BJ (cell line): ENCODE measurements at regions not wholly inside any gene's neighbourhood (a gene's known extent, or its start where the extent isn't known, plus 50 kb on each side); places are given as distances from the start of the nearest gene placed in this dataset.
"Not testable (repeated sequence)": the region's sequence is repeated elsewhere in the genome, so short reads cannot be mapped to it uniquely, and the experiment has no call there.

ENCODE experiments used
- CTCF ChIA-PET: fragments of 350-600 bp; formaldehyde crosslinking; extraction: SDS; loops from one replicate; lab custom pipeline; 2021; ENCODE audit warnings: antibody characterized with exemption, inconsistent platforms; lab: Yijun Ruan, JAX
- POLR2A ChIA-PET: fragments of 300-600 bp; sonication (Branson Sonifier 250); formaldehyde crosslinking; extraction: SDS; loops from one replicate; lab custom pipeline; 2021; ENCODE audit warnings: antibody characterized with exemption; lab: Charles Lee
- DNase-seq: peaks from one replicate; pipeline ENCODE4 v3.0.0-alpha.2; 2011; ENCODE audit warnings: low read depth
- H3K27me3 ChIP-seq: 2 replicates; pipeline ENCODE4 v1.6.0; 2011; ENCODE audit warnings: low read length; ENCODE audit not compliant: control insufficient read depth, insufficient read depth
- H3K36me3 ChIP-seq: 2 replicates; pipeline ENCODE4 v1.5.1; 2011; ENCODE audit warnings: low read length; ENCODE audit not compliant: control insufficient read depth, insufficient read depth
- H3K4me3 ChIP-seq: 2 replicates; pipeline ENCODE4 v1.5.1; 2011; ENCODE audit warnings: low read depth, mild to moderate bottlenecking, control low read depth, low read length
- TF ChIP-seq, protein P1 (sequence below): IDR thresholded peaks from 2 replicates; pipeline ENCODE4 v1.5.1; 2011; ENCODE audit warnings: low read depth, mild to moderate bottlenecking, control low read depth, inconsistent platforms, low read length, moderate library complexity; ENCODE audit not compliant: insufficient read depth

DNA sequence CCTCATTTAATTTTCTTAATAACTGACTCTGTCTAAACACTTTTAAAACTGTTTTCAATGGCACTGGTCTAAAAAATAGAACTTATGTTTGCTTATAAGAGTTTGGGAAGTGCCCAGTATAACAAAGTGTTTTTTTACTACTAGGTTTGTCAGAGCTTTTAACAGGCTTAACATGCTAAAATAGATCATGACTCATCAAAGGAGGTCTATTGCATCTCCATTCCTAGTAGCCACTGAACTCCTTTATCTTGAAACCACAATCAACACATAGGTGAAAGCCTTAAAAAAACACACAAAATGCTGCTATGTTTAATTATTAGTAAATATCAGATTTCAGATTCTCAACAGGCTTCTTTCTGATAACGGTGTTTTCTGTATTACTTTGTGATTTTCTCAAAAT is 196.4 kb upstream of the KIF2B start:
- TF ChIP-seq, protein P1, sequence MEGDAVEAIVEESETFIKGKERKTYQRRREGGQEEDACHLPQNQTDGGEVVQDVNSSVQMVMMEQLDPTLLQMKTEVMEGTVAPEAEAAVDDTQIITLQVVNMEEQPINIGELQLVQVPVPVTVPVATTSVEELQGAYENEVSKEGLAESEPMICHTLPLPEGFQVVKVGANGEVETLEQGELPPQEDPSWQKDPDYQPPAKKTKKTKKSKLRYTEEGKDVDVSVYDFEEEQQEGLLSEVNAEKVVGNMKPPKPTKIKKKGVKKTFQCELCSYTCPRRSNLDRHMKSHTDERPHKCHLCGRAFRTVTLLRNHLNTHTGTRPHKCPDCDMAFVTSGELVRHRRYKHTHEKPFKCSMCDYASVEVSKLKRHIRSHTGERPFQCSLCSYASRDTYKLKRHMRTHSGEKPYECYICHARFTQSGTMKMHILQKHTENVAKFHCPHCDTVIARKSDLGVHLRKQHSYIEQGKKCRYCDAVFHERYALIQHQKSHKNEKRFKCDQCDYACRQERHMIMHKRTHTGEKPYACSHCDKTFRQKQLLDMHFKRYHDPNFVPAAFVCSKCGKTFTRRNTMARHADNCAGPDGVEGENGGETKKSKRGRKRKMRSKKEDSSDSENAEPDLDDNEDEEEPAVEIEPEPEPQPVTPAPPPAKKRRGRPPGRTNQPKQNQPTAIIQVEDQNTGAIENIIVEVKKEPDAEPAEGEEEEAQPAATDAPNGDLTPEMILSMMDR = no peak
- ChIA-PET POLR2A (no interaction called here), CTCF (no interaction called here)
- Histone ChIP-seq H3K27me3 (no peaks in the 10 kb centered on the region), H3K4me3 (no peak overlapping the region), H3K36me3 (no peaks in the 10 kb centered on the region)
- DNase-seq = no peak

DNA sequence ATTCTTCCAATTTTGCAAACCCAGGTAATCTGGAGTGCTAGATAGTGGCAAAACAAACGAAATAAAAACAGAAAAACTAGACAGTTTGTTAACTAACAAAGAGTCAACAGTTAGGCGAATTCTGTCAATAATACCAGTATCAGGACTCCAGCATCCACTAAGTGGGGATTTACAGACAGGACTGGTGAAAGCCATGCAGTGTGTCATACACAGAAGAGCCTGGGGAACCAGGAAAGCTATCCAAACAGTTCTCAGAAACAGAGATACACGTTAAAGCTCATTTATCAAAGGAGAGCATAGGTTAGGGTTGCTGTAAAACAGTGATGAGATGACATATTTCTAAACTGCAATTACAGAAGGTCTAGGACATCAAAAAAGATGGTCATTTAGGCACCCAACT is 203.7 kb upstream of the KIF2B start:
- H3K36me3 ChIP-seq = no peaks in the 10 kb centered on the region
- H3K27me3 ChIP-seq = no peaks in the 10 kb centered on the region
- no peak overlapping the region for H3K4me3 ChIP-seq
- POLR2A ChIA-PET = no interaction called here
- TF ChIP-seq, protein P1 = no peak
- CTCF ChIA-PET = interaction anchor here (1.0 kb wide), 1 partner anchor 95 kb away, joined by 3 read pairs; no protein-coding TSS in a partner anchor
- DNase-seq = no peak

DNA sequence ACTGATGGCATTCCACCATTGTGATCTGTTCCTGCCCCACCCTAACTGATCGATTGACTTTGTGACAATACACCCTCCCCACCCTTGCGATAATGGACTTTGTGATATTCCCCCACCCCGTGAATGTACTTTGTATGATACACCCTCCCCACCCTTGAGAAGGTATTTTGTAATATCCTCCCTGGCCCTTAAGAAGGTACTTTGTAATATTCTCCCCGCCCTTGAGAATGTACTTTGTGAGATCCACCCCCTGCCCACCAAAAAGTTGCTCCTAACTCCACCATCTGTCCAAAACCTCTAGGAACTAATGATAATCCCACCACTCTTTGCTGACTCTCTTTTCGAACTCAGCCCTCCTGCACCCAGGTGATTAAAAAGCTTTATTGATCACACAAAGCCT is 214.5 kb upstream of the KIF2B start:
- CTCF ChIA-PET, DNase-seq, H3K27me3 ChIP-seq, POLR2A ChIA-PET, H3K4me3 ChIP-seq, H3K36me3 ChIP-seq: not testable (repeated sequence)

DNA sequence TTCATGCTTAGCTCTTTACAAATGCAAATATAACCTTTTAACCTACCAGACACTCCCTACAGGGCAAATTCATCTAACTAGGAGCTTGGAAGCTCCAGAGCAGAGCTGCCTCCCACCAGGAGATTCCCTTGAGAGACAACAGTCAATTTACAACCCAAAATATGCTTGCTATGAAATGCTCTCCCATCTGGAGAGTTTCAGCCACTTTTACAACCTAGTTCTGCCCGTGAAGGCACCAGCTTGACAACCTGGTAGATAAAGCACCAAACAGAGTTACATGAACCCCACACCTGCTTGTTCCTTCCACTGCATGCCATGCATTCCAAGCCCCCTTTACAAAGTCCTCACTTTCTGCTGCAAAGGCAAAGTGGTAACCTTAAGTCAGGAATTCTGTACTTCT is 215.3 kb upstream of the KIF2B start:
- CTCF ChIA-PET = no interaction called here
- no peak overlapping the region for H3K4me3 ChIP-seq
- DNase-seq = no peak
- H3K27me3 ChIP-seq = no peaks in the 10 kb centered on the region
- no peaks in the 10 kb centered on the region for H3K36me3 ChIP-seq
- POLR2A ChIA-PET = no interaction called here
- TF ChIP-seq, protein P1 = no peak

DNA sequence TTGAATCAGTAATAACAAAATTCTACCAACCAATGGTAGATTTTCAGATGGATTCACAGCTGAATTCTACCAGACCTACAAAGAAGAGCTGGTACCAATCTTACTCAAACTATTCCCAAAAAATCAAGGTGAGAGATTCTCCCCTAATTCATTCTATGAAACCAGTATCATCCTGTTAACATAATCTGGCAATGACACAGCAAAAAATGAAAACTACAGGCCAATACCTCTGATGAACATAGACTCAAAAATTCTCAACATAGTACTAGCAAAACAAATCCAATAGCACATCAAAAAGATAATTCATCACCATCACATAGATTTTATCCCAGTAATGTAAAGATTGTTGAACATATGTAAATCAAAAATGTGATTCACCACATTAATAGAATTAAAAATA is 234.4 kb upstream of the KIF2B start:
- H3K36me3 ChIP-seq = no peaks in the 10 kb centered on the region
- CTCF ChIA-PET = no interaction called here
- TF ChIP-seq, protein P1 = no peak
- no peaks in the 10 kb centered on the region for H3K27me3 ChIP-seq
- no peak for DNase-seq
- H3K4me3 ChIP-seq = no peak overlapping the region
- POLR2A ChIA-PET = no interaction called here

DNA sequence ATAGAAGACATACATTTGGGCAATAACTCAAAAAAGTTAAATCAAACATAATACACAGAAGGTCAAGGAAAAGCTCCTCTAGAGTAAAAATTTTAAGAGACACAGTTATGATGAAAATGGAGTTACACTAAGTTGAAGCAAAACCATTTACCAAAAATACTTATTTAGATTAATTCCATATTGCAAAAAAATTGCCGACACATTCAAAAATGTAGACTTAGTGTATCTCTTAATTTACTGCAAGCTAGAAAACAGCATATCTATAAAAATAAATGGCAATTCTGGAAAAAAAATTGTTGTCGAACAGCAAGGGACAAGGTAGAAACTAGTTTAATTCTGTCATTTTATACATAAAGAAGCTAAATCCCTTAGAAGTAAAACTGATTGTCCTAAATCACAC is 248.7 kb upstream of the KIF2B start:
- H3K27me3 ChIP-seq = no peaks in the 10 kb centered on the region
- ChIA-PET POLR2A (no interaction called here), CTCF (no interaction called here)
- H3K36me3 ChIP-seq = no peaks in the 10 kb centered on the region
- H3K4me3 ChIP-seq = no peak overlapping the region
- TF ChIP-seq, protein P1 = no peak
- no peak for DNase-seq
